DMS153 (cell line): ENCODE measurements at regions not wholly inside any gene's neighbourhood (a gene's known extent, or its start where the extent isn't known, plus 50 kb on each side); places are given as distances from the start of the nearest gene placed in this dataset.

Experiments
- DNase-seq: peaks from one replicate; lab custom pipeline; 2025; lab: John Stamatoyannopoulos, UW

DNA sequence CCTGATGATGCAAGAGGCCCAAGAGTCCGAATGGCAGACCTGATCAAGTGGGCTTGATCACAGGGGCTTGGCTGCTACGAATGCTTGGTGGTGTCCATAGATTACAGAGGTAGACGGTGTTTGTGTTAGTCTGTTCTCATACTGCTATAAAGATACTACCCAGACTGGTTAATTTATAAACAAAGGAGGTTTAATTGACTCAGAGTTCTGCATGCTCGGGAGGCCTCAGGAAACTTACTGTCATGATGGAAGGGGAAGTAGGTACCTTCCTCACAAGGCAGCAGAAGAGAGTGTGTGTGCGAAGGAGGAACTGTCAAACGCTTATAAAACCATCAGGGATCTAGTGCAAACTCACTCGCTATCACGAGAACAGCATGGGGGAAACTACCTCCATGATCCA is 268.9 kb upstream of the KLF6 start:
- no peak for DNase-seq

DNA sequence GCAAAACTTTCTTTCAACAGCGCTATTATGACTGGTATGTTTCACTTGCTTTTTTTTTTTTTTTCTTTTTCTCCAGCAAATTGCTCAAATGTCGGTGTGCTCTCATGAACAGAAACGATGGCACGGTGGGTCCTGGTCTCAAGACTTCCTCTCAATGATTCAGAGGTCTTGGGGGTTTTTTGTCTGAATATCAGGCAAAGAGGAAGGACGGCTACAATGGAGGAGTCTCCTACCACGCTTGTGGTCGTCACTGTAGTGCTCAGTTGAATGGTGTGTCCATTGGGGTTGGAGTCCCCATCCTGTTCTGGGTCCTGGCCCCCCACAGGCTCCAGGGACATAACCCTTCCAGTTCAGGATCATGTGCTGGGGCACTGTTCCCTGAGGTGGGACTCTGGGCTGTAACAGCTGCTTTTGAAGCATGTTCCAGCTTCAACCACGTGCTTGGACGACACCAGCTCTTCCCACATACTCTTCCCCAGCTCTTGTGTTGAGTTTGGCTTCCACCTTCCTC is 266.7 kb upstream of the KLF6 start:
- no peak for DNase-seq

DNA sequence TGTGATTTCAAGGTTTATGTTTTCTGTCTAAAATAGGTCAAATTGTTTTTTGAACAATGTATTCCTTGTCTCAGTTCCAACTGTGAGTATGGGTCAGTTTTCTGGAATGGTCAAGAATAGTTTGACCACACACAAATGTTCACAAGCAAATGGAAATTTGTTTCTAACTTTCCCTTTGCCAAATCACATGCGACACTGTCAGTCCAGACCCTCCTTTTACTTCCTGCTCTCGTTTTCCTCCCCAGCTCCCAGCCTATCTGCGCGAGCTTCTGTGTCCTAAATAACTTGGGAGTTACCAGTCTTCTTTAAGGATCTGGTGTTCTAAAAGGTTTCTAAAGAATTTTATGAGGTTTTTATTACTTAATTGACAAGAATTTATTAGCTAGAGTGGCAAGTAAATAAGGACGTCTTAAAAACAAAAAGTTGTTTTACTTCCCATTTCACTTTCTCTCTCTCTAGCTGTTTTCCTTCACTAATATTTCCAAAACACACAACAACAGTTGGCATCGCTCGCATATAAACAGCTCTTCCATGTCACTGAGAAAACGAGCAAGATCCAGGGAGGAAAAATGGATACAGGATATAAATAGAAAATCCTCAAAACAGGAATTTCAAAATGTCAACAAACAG is 266.1 kb upstream of the KLF6 start:
- no peak for DNase-seq

DNA sequence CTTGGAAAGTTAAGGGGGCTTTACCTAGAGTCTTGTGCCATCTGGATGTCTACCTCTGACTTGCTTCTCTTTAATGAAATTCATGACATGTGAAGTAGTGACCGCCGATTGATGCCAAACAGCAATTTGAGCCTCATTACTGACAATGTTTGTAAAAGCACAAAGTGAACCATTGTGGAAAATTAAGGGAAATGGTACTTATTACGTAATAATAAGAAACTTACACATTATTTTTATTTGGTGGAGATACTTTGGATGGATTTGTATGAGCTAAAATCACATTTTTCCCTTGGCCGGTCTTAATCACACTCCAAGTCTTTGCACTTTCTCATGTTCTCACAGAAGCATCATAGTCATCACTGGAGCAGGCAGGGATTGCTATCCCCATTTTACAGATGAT is 265.1 kb upstream of the KLF6 start:
- DNase-seq = no peak

DNA sequence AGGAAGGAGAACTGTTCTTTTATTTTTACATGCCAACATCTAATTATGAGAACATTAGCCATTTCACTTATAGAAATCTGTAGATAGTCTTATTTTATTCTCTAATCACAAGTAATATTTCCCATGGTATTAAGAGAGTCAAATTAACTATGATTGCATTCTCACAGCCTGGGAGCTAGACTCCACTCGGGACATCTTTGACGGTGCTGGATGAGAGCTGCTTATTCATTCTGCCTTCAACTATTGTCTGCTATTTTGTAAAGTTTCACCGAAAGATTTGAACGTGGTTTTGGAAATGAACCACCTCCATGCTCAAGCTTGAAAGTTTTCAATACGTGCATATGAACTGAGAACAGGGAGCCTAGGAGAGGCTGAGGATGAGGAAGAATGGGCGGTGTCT is 264.3 kb upstream of the KLF6 start:
- no peak for DNase-seq

DNA sequence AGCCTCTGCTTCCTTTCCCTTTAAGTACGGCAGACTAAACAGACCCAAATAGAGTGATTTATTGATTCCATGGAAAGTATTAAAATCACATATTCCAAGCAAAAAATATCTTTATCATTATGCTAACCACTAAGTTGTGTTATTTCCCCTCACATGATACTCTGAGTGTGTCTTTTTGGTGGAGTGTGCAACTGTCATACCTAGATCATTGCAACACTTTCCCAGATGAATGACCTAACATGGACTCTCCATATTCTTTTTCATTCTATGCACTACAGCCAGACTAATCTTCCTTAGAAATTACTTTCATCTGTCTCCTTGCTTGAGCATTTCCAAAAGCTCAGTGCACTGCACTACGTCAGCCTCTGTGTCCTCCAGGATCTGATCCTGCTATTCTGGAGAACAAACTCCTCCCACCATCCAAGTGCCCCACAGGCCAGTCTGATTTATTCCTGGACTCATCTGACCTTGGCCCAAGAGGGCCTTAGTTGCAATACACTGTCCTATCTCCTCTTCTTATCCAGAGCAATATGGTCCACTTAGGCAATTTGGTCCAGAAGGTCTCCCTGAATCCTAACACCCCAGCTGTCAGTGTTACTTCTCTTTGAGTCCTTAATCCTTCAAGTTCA is 263.3 kb upstream of the KLF6 start:
- DNase-seq = no peak

DNA sequence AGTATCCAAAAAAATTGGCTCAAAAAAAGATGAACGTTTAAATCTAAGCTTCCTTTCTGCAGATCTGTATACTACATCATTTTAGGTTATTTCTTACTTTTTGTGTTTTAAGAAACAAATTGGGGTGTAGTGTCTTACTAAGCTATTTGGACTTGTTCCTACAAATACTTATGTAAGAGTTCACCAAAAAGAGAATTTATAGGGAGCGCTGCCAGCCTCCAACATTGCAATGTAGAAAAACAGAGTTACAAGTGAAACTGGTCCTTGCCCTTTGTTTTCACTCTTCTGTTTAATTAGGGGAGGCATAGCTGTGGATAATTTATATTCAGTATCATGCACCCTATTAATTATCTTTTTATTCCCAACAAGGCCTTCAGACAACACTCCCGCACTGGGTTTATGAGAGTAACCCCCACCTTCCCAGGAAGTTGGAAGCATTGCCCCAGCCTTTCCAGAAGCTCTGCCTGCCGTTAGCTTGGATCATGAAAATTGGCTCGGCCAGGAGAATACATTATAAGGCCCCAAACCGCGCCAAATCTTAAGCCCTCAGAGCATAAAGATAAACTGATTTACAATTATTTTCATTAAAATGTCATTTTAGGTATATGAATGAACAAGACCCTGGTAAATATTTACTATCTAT is 261.8 kb upstream of the KLF6 start:
- DNase-seq = no peak

DNA sequence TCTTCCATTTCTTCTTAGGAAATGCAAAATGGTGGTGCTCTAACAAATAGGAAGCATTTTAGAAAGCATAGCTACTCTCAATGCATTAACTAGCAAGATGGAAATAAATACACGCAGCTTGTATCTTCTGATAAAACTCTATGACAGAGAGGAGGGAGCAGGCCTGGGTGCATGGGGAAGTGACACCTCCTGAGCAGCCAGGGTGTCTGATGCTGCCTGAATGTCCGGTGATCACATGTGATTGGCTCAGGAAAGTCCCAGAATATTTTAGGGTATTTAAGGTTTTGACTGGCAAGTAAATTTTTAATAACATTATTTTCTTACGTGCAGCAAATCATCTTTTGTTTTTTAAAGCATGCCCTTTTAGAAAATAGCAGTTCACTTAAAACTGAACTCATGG is 261.0 kb upstream of the KLF6 start:
- no peak for DNase-seq

DNA sequence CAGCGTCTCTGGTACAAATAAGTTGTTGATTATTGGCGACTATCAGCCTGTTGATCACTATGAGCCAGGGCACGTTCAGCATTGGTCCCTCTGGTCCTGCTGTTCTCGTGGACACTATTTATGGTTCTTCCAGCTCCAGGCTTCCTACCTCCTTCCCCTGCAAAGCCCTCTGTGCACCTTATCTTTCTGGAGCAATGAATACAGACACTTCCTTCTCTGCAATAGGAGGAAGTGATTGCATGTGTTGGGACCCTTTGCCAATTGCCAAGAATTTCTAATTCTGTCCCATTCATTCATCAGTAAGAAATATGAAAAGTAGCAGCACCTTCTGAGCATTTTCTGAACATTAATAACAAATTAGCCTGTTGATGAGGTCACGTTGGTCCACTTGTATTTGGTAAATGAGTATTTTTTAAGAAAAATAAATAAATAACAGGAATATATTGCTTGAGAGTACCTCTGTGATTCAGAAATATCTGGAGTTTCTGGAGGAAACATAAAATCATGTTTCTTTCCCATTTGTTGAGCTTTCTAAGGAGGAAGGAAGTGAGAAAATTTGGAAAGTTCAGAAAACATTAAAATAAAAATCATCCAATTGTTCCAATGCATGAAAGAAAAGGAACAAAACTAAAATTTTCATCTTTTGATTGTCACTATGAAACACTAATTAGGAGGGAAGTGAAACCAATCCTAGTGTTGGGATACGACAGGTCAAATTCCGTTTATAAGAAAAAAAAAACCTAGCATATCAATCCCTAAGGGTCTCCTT is 259.1 kb upstream of the KLF6 start:
- no peak for DNase-seq

DNA sequence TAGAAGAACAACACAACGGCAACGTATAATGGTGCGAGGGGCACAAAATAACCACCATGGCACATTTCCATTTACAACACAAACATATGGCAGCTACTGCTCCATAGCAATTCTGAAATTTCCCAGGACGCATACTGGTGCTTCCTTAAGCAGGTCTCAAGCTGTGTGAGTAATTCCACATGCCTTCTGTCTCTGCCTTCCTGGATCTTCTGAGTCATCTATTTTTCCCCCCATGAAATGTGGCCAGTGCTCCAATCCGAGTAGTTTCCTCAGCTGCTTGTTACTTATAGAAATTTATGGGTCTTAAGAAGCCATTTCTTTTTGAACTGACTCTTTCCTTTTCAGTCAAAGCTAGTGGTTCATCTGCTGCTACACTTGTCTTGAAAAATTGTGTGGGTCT is 256.6 kb upstream of the KLF6 start:
- no peak for DNase-seq

DNA sequence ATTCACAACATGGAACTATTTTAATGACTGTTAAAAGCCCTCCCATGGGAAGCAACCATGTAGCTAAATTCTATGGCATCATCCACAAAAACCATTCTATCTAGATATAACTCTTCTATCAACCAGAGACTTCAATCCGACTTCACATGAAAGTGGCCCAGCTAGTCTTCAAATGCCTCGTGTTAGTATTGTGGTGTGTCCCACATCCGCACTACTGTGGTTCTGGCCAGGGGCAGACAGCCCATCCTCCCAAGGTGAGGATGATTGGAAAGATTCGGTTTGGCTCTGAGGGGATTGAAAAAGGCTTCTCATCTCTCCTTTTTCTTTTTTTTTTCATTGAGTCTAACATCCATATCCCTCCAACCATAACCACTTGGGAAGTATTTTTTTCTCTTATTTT is 253.0 kb upstream of the KLF6 start:
- DNase-seq = no peak

DNA sequence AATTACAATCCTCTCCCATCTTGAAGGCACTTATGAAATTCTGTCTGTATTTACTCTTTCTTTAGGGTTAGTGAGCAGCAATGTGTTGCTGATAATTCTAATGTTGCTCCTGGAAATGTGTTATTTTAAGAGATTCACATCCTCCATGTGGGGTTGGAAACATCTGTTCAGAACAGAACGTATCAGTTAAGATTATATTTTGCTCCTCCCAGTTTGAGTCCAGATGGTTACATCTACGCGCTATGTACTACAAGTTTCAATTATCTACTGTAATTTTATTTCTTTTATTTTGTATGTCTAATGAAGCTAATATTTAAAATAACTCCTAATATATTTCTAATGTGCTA is 250.6 kb upstream of the KLF6 start:
- no peak for DNase-seq

DNA sequence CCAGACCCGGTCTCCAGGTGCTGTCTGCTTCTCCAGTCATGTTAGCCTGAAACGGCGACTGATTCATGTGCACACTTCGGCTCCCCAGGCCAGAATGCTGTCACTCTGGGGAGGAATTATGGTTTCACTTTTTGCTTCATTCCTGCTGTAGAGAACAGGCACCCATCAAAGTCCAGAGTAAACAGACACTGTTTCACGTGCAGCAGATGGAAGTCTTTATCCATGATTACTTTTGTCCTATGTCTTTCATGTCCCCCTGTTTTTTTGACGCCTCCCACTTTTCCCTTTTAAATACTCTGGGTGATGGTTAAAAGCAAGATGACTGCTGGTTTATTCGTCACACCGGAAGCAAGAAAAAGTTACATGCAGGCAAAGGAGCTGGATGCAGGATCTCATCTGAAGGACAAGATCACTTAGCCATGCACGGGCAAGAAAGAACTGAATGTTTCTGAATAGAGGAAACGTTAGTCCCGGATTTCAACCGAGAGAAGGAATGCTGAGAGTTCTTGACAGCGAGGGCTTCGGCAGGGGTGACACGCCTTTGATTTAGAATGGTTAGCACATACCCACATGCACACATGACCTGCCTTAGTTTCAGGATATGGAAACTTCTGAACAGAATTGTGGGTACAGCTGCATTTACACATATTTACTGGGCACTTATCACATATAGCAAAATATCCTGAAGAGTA is 250.0 kb upstream of the KLF6 start:
- DNase-seq = no peak

DNA sequence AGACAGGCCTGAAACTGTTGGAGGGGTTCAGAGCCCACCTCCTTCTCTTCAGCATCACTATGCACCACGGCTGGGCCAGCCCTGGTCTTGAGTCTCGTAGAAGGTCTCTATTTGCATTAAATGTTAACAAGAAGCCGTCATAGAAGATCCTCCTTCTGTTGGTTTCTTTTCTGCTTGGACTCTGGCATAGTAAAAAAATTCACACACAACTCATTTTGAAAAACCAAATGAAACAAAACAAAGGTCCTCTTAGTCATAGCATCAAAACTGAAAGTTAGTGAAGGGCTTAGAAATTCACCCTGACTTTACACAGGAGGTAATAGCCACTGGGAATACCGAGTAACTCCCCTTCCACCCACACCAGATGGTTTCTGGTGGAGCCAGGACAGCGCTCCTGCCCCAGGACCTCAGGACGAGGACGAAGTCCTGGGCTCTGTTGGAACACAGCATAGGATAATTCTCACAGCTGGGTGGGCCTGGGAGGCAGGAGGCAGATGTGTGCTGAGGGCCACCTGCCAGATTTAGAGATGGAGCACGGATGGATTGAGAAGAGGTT is 248.4 kb upstream of the KLF6 start:
- DNase-seq = no peak

DNA sequence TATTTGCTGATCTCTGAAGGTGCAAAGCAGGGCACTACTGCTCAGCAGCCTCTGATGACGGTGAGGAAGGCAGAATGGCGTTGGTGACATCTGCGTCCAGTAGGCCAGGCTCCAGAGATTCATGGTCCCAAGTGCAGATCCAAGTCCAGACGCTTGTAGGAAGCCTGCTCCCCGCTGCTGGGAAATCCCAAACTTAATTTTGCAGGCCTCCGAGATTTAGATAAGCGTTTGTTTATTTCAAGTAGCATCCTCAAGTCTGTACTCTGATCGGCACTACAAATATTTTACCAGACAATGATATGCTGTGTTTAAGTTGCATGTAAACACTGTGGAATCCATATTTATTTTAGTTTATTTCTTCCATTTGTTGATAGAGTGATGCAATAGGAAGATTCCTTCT is 244.9 kb upstream of the KLF6 start:
- DNase-seq = no peak

DNA sequence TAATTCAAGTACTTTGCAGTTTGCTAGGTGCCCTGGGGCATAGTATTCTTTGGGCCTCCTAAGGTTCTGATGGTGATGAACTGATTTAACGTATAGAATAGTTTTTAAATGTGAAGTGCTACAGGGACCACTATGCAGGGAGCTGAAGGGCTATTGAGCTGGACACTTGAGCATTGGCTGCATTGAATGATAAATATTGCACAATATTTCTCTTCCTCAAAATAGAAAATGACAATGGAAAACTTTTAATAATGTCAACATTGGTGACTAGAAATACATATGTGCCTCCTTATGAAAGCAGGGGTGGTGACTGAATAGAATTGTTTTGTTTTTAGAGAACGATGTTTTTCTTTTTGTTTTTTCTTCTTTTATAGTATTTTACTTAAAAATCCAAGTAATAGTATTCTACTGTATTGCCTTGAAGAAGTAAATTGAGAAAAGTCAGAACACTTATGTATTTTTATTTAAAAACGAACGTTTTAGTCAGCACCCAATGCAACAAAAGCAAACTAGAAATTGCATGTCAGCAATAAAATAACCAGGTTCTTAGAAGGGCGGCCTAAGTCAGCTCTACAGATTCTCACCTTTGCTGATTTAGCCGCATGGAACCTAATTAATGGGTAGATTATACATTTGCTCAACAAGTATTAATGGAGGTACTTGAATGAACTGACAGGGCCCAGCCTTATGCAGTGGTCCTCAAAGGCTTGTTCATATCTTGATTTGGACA is 244.0 kb upstream of the KLF6 start:
- DNase-seq = no peak

DNA sequence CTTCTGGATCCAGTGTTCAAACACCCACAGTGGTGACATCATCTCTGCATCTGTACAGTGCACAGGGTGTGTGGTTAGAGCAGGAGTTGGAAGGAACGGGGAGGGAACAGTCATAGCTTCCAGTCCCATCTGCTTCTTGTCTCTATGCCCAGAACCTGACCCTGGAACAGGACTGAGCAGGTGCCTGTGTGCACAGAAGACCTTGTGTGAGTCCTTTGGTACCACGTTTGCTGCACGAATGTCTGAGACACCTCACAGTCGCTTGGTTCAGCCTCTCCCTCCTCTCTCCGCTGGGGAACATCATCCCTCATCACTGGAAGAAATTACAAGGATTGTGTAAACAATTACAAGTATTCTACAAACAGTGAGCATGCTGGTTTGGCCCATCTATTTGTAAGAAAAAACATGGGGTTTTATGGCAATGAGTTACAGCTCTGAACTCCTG is 243.0 kb upstream of the KLF6 start:
- no peak for DNase-seq

DNA sequence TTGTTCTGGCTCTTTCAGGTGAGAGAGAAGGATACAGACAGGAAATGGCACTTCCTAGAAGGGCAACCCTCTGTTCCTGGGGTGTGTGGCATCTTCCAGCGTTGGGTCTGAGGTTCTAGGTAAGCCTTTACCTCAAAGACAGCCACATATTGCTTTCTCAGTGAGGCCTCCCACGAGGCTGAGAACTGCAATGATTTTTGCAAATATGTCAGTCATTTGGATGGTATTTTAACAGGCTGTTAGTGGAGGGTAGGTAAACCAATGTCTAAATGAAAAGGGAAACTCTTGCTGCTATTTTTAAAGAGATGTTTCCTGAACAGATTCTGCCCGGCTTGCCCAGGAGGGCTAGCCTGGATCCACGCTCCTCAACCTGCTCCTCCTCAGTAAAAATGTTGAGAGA is 240.3 kb upstream of the KLF6 start:
- no peak for DNase-seq

DNA sequence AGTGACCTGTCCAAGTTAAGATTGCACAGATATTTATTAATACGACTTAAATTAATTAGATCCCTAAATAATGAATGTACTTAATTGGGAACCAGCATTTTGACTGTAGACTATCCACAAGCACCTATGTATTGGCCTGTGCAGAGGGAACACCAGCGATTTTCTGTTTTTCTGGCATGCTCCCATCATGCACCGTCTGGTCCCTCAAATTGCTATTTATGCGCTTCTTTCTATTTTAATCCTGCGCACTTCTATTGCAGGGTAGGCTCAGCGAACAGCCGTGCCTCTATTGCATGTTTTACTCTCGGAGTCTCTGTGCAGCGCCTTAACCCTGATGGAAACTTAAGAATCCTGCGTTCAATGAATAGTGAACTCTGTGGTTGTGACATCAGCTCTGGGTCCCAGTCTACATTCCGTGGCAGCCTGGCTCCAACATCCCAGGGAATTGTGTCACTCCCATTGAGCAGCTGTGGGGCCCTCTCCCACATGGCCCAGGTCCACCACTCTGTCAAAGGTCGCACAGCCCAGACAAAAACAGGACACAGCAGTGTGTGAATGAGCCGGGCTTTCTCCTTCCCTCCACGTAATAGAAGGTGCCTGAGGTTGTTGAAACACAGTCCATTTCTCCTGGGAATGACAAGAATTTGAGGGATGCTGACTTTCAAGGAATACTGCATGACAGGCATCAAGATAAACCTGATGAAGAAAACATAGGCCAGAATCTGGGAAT is 239.7 kb upstream of the KLF6 start:
- no peak for DNase-seq

DNA sequence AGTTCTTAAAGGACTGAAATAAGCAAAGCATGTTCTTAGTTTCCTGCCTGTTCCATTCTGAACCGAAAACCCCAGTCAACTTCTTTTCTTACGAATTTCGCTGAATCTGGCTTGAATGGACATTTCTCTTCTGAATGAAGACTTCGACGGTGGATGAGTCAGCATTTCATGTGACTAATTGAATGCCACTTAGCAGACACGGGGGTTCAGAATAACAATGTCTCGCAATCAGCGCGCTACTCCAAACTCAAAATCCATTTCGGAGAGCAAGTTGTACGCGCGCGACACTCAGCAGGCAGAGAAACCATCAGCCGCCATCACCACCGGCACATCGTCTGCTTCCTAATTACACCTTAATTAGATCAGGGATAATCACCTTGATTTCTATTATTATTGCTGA is 239.0 kb upstream of the KLF6 start:
- no peak for DNase-seq

DNA sequence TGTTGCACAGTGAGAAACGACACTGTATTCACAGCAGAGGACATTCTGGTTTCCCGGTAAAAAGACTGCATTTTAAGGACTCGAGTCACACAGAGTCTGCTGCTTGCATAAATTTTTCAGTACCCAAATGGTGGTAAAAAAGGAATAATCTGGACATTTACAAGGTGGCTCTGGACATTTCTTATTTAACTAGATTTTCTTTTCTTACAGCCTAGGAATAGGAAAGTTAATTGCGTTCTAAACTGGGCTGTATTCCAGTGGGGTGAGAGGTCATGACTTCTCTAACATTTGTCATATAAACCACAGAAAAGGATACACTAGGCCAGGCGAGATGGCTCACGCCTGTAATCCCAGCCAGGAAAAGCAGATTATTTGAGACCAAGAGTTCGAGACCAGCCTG is 237.5 kb upstream of the KLF6 start:
- no peak for DNase-seq
